ENCODE measurements at regions not wholly inside any gene's neighbourhood (a gene's known extent, or its start where the extent isn't known, plus 50 kb on each side); places are given as distances from the start of the nearest gene placed in this dataset.

- BruUV-seq (replicated peaks): no TSS peak
- Histone ChIP-seq H3K4me3 (replicated peaks in 1 of 3; ENCODE audit: insufficient read depth in 1 of 3, low read depth in 2 of 3, low read length in 3 of 3) (no peak overlapping the region), H3K9me3 (ENCODE audit: low read length) (no peaks in the 10 kb centered on the region), H3K27me3 (ENCODE audit: control insufficient read depth in 1 of 2, insufficient read depth in 2 of 2, low read length in 2 of 2) (peaks cover 0 to 1% of the 10 kb centered on the region in 2 experiments; a peak in 2 of 5 replicates), H4K20me1 (ENCODE audit: insufficient read depth, low read length) (no peaks in the 10 kb centered on the region), H3K27ac (ENCODE audit: extremely low read length, insufficient read depth, low read length) (no peak overlapping the region), H2AFZ (ENCODE audit: low read length) (no peak overlapping the region), H3K36me3 (replicated peaks in 1 of 2; ENCODE audit: control insufficient read depth in 1 of 2, insufficient read depth in 2 of 2, low read length in 2 of 2) (no peaks in the 10 kb centered on the region), H3K4me2 (ENCODE audit: low read depth, low read length) (no peak overlapping the region), H3K79me2 (ENCODE audit: insufficient read depth, low read length) (no peaks in the 10 kb centered on the region), H3K9ac (ENCODE audit: insufficient read depth, low read depth, low read length) (no peak overlapping the region), H3K4me1 (ENCODE audit: insufficient read depth, low read length) (no peaks in the 10 kb centered on the region)
- CTCF ChIA-PET (ENCODE audit: low intra/inter-chr PET ratio, low total read pairs): no interaction called here
- DNase-seq (ENCODE audit: low spot score): no peak
- in situ Hi-C loops (cut with HindIII; ENCODE audit: extremely low pct_ligation_motif_present, low pct_unique_long_range_greater_than_20kb) (no loop called here), intact Hi-C loops (cut with micrococcal nuclease; ENCODE audit: unreplicated experiment) (no loop called here)
- ATAC-seq: no peak
- 0% methylated on average over 3 of the region's 3 CpGs for WGBS (ENCODE audit: low lambda C conversion rate)
- TF ChIP-seq HDAC1 (CRISPR knock-in tag; IDR thresholded peaks at IDR 0.05) (no peak), ZNF619 (CRISPR knock-in tag; IDR thresholded peaks at IDR 0.05) (no peak), GATAD1 (CRISPR knock-in tag; IDR thresholded peaks at IDR 0.05) (no peak), U2AF1 (optimal IDR thresholded peaks at IDR 0.05; ENCODE audit: low read depth, low read length) (no peak), ZNF781 (CRISPR knock-in tag; IDR thresholded peaks at IDR 0.05; ENCODE audit: borderline replicate concordance, not compliant biosample characterization) (no peak), GATAD2A (CRISPR knock-in tag; IDR thresholded peaks at IDR 0.05) (no peak), ZNF10 (CRISPR knock-in tag; IDR thresholded peaks at IDR 0.05; ENCODE audit: borderline replicate concordance, low read depth) (no peak), HINFP (CRISPR knock-in tag; IDR thresholded peaks at IDR 0.05; ENCODE audit: low read depth) (no peak), RBM39 (IDR thresholded peaks at IDR 0.05; ENCODE audit: low read depth, low read length, poor library complexity, severe bottlenecking) (no peak), CENPBD1 (CRISPR knock-in tag; IDR thresholded peaks at IDR 0.05; ENCODE audit: borderline replicate concordance, low read depth) (no peak), ZC3H4 (CRISPR knock-in tag; IDR thresholded peaks at IDR 0.05; ENCODE audit: borderline replicate concordance) (no peak), ZNF225 (CRISPR knock-in tag; IDR thresholded peaks at IDR 0.05) (no peak), TOPORS (CRISPR knock-in tag; IDR thresholded peaks at IDR 0.05) (no peak), ZNF207 (IDR thresholded peaks at IDR 0.05; ENCODE audit: borderline replicate concordance) (no peak), ZNF724P (CRISPR knock-in tag; IDR thresholded peaks at IDR 0.05; ENCODE audit: borderline replicate concordance) (no peak), ZNF558 (CRISPR knock-in tag; IDR thresholded peaks at IDR 0.05; ENCODE audit: borderline replicate concordance) (no peak), ZNF746 (CRISPR knock-in tag; IDR thresholded peaks at IDR 0.05) (no peak), CEBPZ (IDR thresholded peaks at IDR 0.05; ENCODE audit: low read length) (no peak), ZNF253 (CRISPR knock-in tag; IDR thresholded peaks at IDR 0.05; ENCODE audit: borderline replicate concordance) (no peak)
- POLR2A ChIA-PET: no interaction called here
- no peak for FAIRE-seq
These were observed 84.3 kb upstream of the TAPT1 start for GRCh38 chr4:16310606-16311005.

All from HepG2 (cell line).